ENCODE measurements at regions not wholly inside any gene's neighbourhood (a gene's known extent, or its start where the extent isn't known, plus 50 kb on each side); places are given as distances from the start of the nearest gene placed in this dataset.
"Not testable (repeated sequence)": the region's sequence is repeated elsewhere in the genome, so short reads cannot be mapped to it uniquely, and the experiment has no call there.

DNA sequence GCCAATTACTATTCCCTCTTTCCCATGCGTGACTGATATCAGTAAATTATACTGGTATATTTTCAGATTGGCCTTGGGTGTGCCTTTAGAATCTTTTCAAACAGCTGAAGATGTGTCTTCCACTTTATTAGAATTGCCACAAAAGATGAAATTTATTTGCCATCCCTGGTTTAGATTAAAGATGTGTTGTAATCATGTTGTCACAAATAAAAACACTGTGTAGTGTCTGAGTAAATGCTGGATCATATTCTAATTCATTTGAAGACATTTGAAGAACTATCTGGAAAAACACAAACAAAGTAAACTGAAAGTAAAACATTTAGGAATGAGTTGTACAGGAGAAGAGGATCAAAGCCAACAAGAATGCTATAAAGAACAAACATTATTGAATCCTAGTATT lies 339.7 kb upstream of the COL8A1 start:
- no peaks in the 10 kb centered on the region for H3K27me3 ChIP-seq (ENCODE audit: control insufficient read depth, insufficient read depth, low read length)
- intact Hi-C loops (cut with DNase I): no loop called here
- no peaks in the 10 kb centered on the region for H3K9me3 ChIP-seq (ENCODE audit: control insufficient read depth in 2 of 3, insufficient read depth in 1 of 3, low read length in 3 of 3)
- no peak for TF ChIP-seq CTCF (IDR thresholded peaks at IDR 0.05; ENCODE audit: borderline replicate concordance, extremely low read depth, insufficient read depth)
- no peak for DNase-seq
- H3K4me3 ChIP-seq (ENCODE audit: low read length in 3 of 3): no peak overlapping the region
- H3K4me1 ChIP-seq (ENCODE audit: control insufficient read depth in 2 of 3, insufficient read depth in 2 of 3, low read depth in 1 of 3, low read length in 3 of 3): no peaks in the 10 kb centered on the region
- H3K36me3 ChIP-seq (ENCODE audit: control insufficient read depth in 2 of 3, insufficient read depth in 3 of 3, low read length in 3 of 3): no peaks in the 10 kb centered on the region
- no peak for FAIRE-seq
- H3K27ac ChIP-seq (ENCODE audit: low read depth in 2 of 2, low read length in 2 of 2): no peak overlapping the region
- no peak overlapping the region for H3K9ac ChIP-seq (ENCODE audit: low read length in 3 of 3)

- FAIRE-seq: no peak
- Histone ChIP-seq H3K27me3 (ENCODE audit: control insufficient read depth, insufficient read depth, low read length) (no peaks in the 10 kb centered on the region), H3K9ac (ENCODE audit: low read length in 3 of 3) (no peak overlapping the region), H3K36me3 (ENCODE audit: control insufficient read depth in 2 of 3, insufficient read depth in 3 of 3, low read length in 3 of 3) (no peaks in the 10 kb centered on the region), H3K4me1 (ENCODE audit: control insufficient read depth in 2 of 3, insufficient read depth in 2 of 3, low read depth in 1 of 3, low read length in 3 of 3) (no peaks in the 10 kb centered on the region), H3K27ac (ENCODE audit: low read depth in 2 of 2, low read length in 2 of 2) (no peak overlapping the region), H3K9me3 (ENCODE audit: control insufficient read depth in 2 of 3, insufficient read depth in 1 of 3, low read length in 3 of 3) (no peaks in the 10 kb centered on the region), H3K4me3 (ENCODE audit: low read length in 3 of 3) (no peak overlapping the region)
- TF ChIP-seq CTCF (IDR thresholded peaks at IDR 0.05; ENCODE audit: borderline replicate concordance, extremely low read depth, insufficient read depth): no peak
- intact Hi-C loops (cut with DNase I): no loop called here
- no peak for DNase-seq
Measured at GRCh38 chr3:99295836-99296235, 342.6 kb upstream of the COL8A1 start.

- H3K27me3 ChIP-seq (ENCODE audit: control insufficient read depth, insufficient read depth, low read length); H3K9ac ChIP-seq (ENCODE audit: low read length in 3 of 3); H3K36me3 ChIP-seq (ENCODE audit: control insufficient read depth in 2 of 3, insufficient read depth in 3 of 3, low read length in 3 of 3); H3K9me3 ChIP-seq (ENCODE audit: control insufficient read depth in 2 of 3, insufficient read depth in 1 of 3, low read length in 3 of 3); FAIRE-seq; H3K4me3 ChIP-seq (ENCODE audit: low read length in 3 of 3); H3K4me1 ChIP-seq (ENCODE audit: control insufficient read depth in 2 of 3, insufficient read depth in 2 of 3, low read depth in 1 of 3, low read length in 3 of 3); H3K27ac ChIP-seq (ENCODE audit: low read depth in 2 of 2, low read length in 2 of 2); intact Hi-C loops (cut with DNase I): not testable (repeated sequence)
- DNase-seq: peak in 1 of 5 donors; percentile 13
Measured at GRCh38 chr3:99294092-99294491, 344.3 kb upstream of the COL8A1 start.

- Histone ChIP-seq H3K36me3 (ENCODE audit: control insufficient read depth in 2 of 3, insufficient read depth in 3 of 3, low read length in 3 of 3) (no peaks in the 10 kb centered on the region), H3K4me1 (ENCODE audit: control insufficient read depth in 2 of 3, insufficient read depth in 2 of 3, low read depth in 1 of 3, low read length in 3 of 3) (no peaks in the 10 kb centered on the region), H3K27ac (ENCODE audit: low read depth in 2 of 2, low read length in 2 of 2) (no peak overlapping the region), H3K9ac (ENCODE audit: low read length in 3 of 3) (no peak overlapping the region), H3K9me3 (ENCODE audit: control insufficient read depth in 2 of 3, insufficient read depth in 1 of 3, low read length in 3 of 3) (no peaks in the 10 kb centered on the region), H3K4me3 (ENCODE audit: low read length in 3 of 3) (no peak overlapping the region), H3K27me3 (ENCODE audit: control insufficient read depth, insufficient read depth, low read length) (no peaks in the 10 kb centered on the region)
- FAIRE-seq: no peak
- TF ChIP-seq CTCF (IDR thresholded peaks at IDR 0.05; ENCODE audit: borderline replicate concordance, extremely low read depth, insufficient read depth): no peak
- intact Hi-C loops (cut with DNase I): no loop called here
- DNase-seq: peak in 1 of 5 donors; percentile 8
Measured at GRCh38 chr3:99287876-99288275, 350.5 kb upstream of the COL8A1 start.

Measured in kidney (tissue), 13 donors.